Thyroid gland (tissue), 4 donors: ENCODE measurements at regions not wholly inside any gene's neighbourhood (a gene's known extent, or its start where the extent isn't known, plus 50 kb on each side); places are given as distances from the start of the nearest gene placed in this dataset.

ENCODE experiments used
- DNase-seq, 2 donors: peaks; one replicate each; pipeline ENCODE4 v3.0.0-alpha.2; 2019
- H3K27ac ChIP-seq, 3 donors: fragments of 200-600 bp; sonication (generic); 1 replicate in 2 of 3; 2 replicates in 1 of 3; pipeline ENCODE4 v1.5.1; 2016 to 2019; ENCODE audit warnings: mild to moderate bottlenecking in 1 of 3, moderate library complexity in 1 of 3
- H3K27me3 ChIP-seq: fragments of 200-600 bp; sonication (generic); one replicate; pipeline ENCODE4 v1.5.1; 2019
- H3K36me3 ChIP-seq, 2 donors: fragments of 200-600 bp; sonication (generic); one replicate each; pipeline ENCODE4 v1.5.1; 2016 to 2019
- H3K4me1 ChIP-seq, 2 donors: fragments of 200-600 bp; sonication (generic); one replicate each; pipeline ENCODE4 v1.5.1; 2017 to 2019
- H3K4me3 ChIP-seq, 3 donors: fragments of 200-600 bp; sonication (generic); replicated peaks in 1 of 3; 1 replicate in 2 of 3; 2 replicates in 1 of 3; pipeline ENCODE4 v1.5.1; 2016; ENCODE audit warnings: mild to moderate bottlenecking in 1 of 3
- H3K9me3 ChIP-seq: fragments of 200-600 bp; sonication (generic); one replicate; pipeline ENCODE4 v1.5.1; 2017
- POLR2A ChIP-seq, 2 donors: fragments of 450-650 bp; IDR thresholded peaks; one replicate each; pipeline ENCODE4 v1.6.1; 2017; ENCODE audit warnings: antibody characterized with exemption in 2 of 2, mild to moderate bottlenecking in 2 of 2, moderate library complexity in 1 of 2
- WGBS, 2 donors: methylation state at CpG; one replicate each; pipeline ENCODE4 v1.1.5; 2017; 5-methylcytosine and 5-hydroxymethylcytosine counted together
- intact Hi-C: fragments of 100-400 bp; cut with DNase I; formaldehyde crosslinking; loops from one replicate; pipeline ENCODE4 v1.15.1; 2023
- TF ChIP-seq, protein P1 (sequence below), 6 experiments: fragments of 200-600 bp in 3 of 6; fragments of 450-650 bp in 3 of 6; sonication (generic) in 3 of 6; IDR thresholded peaks; one replicate each; pipeline ENCODE4 v1.5.1; 2016 to 2019; ENCODE audit warnings: antibody characterized with exemption in 6 of 6, mild to moderate bottlenecking in 2 of 6, inconsistent platforms in 1 of 6, moderate library complexity in 1 of 6

GRCh38 chr2:78202986-78203670 is 681.0 kb upstream of the LRRTM4 start:
- Histone ChIP-seq H3K27ac (no peak overlapping the region), H3K4me3 (no peak overlapping the region), H3K9me3 (no peaks in the 10 kb centered on the region), H3K27me3 (no peaks in the 10 kb centered on the region), H3K4me1 (no peaks in the 10 kb centered on the region), H3K36me3 (no peaks in the 10 kb centered on the region)
- intact Hi-C loops = no loop called here
- WGBS, 2 donors = 85 to 96% methylated on average over 7 of the region's 7 CpGs
- DNase-seq = no peak
- TF ChIP-seq, protein P1, sequence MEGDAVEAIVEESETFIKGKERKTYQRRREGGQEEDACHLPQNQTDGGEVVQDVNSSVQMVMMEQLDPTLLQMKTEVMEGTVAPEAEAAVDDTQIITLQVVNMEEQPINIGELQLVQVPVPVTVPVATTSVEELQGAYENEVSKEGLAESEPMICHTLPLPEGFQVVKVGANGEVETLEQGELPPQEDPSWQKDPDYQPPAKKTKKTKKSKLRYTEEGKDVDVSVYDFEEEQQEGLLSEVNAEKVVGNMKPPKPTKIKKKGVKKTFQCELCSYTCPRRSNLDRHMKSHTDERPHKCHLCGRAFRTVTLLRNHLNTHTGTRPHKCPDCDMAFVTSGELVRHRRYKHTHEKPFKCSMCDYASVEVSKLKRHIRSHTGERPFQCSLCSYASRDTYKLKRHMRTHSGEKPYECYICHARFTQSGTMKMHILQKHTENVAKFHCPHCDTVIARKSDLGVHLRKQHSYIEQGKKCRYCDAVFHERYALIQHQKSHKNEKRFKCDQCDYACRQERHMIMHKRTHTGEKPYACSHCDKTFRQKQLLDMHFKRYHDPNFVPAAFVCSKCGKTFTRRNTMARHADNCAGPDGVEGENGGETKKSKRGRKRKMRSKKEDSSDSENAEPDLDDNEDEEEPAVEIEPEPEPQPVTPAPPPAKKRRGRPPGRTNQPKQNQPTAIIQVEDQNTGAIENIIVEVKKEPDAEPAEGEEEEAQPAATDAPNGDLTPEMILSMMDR (IDR thresholded peaks at IDR 0.05) = no peak
- no peak for TF ChIP-seq POLR2A (IDR thresholded peaks at IDR 0.05)

GRCh38 chr2:78218066-78218465 is 695.9 kb upstream of the LRRTM4 start:
- Histone ChIP-seq H3K9me3 (no peaks in the 10 kb centered on the region), H3K27ac (no peak overlapping the region), H3K4me3 (no peak overlapping the region), H3K27me3 (no peaks in the 10 kb centered on the region), H3K36me3 (no peaks in the 10 kb centered on the region), H3K4me1 (no peaks in the 10 kb centered on the region)
- WGBS, 2 donors = 80 to 94% methylated on average over 1 of the region's 1 CpG
- DNase-seq = no peak
- TF ChIP-seq POLR2A (IDR thresholded peaks at IDR 0.05) = no peak
- TF ChIP-seq, protein P1 (IDR thresholded peaks at IDR 0.05) = no peak
- intact Hi-C loops = no loop called here

DNA sequence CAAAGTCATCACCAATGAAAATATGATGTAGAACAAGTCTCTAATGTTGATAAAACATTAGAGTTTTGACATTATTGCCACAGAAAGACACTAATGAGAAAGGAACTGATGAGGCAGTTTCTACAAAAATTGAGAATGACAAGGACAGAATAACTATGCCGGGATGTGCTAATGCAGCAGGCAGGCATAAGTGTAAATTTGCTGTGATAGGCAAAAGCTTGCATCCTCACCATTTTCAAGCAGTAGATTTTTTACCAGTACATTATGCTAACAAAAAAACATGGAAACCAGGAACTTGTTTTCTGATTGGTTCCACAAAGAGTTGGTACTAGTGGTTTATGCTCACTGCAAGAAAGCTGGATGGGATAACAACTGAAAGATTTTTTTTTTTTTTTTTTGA is 715.5 kb upstream of the LRRTM4 start:
- Histone ChIP-seq H3K9me3 (no peaks in the 10 kb centered on the region), H3K4me3 (no peak overlapping the region), H3K27me3 (no peaks in the 10 kb centered on the region), H3K4me1 (no peaks in the 10 kb centered on the region), H3K27ac (no peak overlapping the region), H3K36me3 (no peaks in the 10 kb centered on the region)
- TF ChIP-seq, protein P1 (IDR thresholded peaks at IDR 0.05) = no peak
- no peak for TF ChIP-seq POLR2A (IDR thresholded peaks at IDR 0.05)
- WGBS, 2 donors = 91 to 96% methylated on average over 1 of the region's 1 CpG
- intact Hi-C loops = no loop called here
- DNase-seq = no peak

GRCh38 chr2:78245394-78246135 is 723.4 kb upstream of the LRRTM4 start:
- Histone ChIP-seq H3K27me3 (no peaks in the 10 kb centered on the region), H3K4me1 (no peaks in the 10 kb centered on the region), H3K27ac (no peak overlapping the region), H3K9me3 (no peaks in the 10 kb centered on the region), H3K4me3 (no peak overlapping the region), H3K36me3 (no peaks in the 10 kb centered on the region)
- no peak for DNase-seq
- intact Hi-C loops = no loop called here
- TF ChIP-seq POLR2A (IDR thresholded peaks at IDR 0.05) = no peak
- TF ChIP-seq, protein P1 (IDR thresholded peaks at IDR 0.05) = no peak
- WGBS, 2 donors = 55 to 57% methylated on average over 4 of the region's 4 CpGs

DNA sequence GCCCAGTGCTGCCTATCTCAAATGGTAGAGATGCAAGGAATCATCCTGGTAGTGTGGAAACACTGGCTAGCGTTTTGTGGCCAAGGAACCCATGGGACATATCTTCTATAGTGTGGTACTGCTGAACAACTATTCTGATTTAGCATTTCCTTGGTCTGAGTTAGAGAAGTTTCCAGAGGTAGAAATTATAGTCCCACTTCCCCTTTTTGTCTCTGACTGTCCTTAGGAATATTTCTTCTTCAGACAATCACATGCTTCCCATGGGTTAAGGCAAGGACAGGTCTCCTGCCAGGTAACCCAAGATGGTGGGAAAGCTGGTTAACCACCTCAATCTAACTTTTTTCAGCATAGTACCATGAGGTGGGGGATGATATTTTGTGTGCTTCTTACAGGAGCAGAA is 729.5 kb upstream of the LRRTM4 start:
- Histone ChIP-seq H3K36me3 (no peaks in the 10 kb centered on the region), H3K27ac (no peak overlapping the region), H3K4me3 (no peak overlapping the region), H3K4me1 (no peaks in the 10 kb centered on the region), H3K27me3 (no peaks in the 10 kb centered on the region), H3K9me3 (no peaks in the 10 kb centered on the region)
- 70 to 73% methylated on average over 1 of the region's 1 CpG for WGBS, 2 donors
- DNase-seq = no peak
- intact Hi-C loops = no loop called here
- TF ChIP-seq, protein P1 (IDR thresholded peaks at IDR 0.05) = no peak
- TF ChIP-seq POLR2A (IDR thresholded peaks at IDR 0.05) = no peak
